NB4 (cell line): ENCODE measurements at regions not wholly inside any gene's neighbourhood (a gene's known extent, or its start where the extent isn't known, plus 50 kb on each side); places are given as distances from the start of the nearest gene placed in this dataset.

Source experiments
- DNase-seq: peaks from one replicate; pipeline ENCODE4 v3.0.0; 2010; ENCODE audit warnings: low read depth
- H3K4me3 ChIP-seq: one replicate; pipeline ENCODE4 v1.5.1; 2011; ENCODE audit warnings: mild to moderate bottlenecking, low read depth, low read length, moderate library complexity
- MYC ChIP-seq: IDR thresholded peaks from 2 replicates; pipeline ENCODE4 v1.6.1; 2011; ENCODE audit warnings: low read depth, low read length
- POLR2A ChIP-seq: IDR thresholded peaks from 2 replicates; pipeline ENCODE4 v1.6.1; 2011; ENCODE audit warnings: mild to moderate bottlenecking; ENCODE audit not compliant: insufficient read length; ENCODE audit errors: extremely low read depth
- TF ChIP-seq, protein P1 (sequence below): IDR thresholded peaks from one replicate; pipeline ENCODE4 v1.5.1; 2012; ENCODE audit warnings: low read depth, low read length
- TF ChIP-seq, protein P2 (sequence below): IDR thresholded peaks from 2 replicates; pipeline ENCODE4 v1.6.1; 2011; ENCODE audit warnings: low read depth, low read length

DNA sequence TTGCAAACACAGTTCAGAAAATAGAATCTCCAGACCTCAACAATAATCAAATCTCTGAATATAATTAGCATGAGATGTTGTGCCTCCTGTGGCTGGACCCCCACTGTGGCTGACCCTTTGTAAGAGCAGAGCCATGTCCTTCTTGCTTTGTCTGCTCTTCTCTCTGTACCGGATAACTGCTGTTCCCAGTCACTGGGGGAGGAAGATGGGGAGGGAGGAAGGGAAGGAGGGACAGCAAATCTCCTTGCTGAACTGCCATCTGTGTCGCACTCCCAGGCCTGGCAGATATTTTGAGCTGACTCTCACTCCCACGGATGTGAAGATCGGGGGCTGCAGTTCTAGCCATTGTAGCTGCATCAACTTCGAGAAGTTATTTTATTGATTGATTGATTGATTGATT, 319.0 kb upstream of the CXCR4 start:
- TF ChIP-seq, protein P1, sequence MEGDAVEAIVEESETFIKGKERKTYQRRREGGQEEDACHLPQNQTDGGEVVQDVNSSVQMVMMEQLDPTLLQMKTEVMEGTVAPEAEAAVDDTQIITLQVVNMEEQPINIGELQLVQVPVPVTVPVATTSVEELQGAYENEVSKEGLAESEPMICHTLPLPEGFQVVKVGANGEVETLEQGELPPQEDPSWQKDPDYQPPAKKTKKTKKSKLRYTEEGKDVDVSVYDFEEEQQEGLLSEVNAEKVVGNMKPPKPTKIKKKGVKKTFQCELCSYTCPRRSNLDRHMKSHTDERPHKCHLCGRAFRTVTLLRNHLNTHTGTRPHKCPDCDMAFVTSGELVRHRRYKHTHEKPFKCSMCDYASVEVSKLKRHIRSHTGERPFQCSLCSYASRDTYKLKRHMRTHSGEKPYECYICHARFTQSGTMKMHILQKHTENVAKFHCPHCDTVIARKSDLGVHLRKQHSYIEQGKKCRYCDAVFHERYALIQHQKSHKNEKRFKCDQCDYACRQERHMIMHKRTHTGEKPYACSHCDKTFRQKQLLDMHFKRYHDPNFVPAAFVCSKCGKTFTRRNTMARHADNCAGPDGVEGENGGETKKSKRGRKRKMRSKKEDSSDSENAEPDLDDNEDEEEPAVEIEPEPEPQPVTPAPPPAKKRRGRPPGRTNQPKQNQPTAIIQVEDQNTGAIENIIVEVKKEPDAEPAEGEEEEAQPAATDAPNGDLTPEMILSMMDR = no peak
- TF ChIP-seq POLR2A = no peak
- no peak for TF ChIP-seq MYC
- TF ChIP-seq, protein P2, sequence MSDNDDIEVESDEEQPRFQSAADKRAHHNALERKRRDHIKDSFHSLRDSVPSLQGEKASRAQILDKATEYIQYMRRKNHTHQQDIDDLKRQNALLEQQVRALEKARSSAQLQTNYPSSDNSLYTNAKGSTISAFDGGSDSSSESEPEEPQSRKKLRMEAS = no peak
- DNase-seq = no peak
- H3K4me3 ChIP-seq = no peak overlapping the region

DNA sequence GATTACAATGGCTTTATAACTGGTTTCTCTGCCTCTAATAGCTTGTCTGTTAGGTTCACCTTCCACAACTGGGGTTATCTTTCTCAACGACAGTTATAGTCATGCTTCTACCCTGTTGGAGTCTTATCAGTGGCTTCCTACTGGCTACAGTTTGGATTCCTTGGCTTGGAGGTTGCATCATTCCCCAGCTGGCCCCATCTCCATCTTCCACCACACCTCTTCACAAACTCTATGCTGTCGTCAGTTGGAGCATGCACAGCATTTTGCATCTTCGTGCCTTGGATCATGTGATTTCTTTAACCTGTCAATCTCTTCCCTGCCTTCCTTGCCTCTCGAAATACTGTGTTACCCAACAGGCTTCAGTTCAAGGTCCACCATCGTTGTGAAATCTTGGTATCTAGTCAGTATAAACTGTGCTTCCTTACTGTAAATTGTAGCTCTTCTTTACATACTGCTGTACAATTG, 316.3 kb upstream of the CXCR4 start:
- TF ChIP-seq, protein P1 = no peak
- TF ChIP-seq MYC = no peak
- TF ChIP-seq, protein P2 = no peak
- TF ChIP-seq POLR2A = no peak
- no peak for DNase-seq
- no peak overlapping the region for H3K4me3 ChIP-seq

- H3K4me3 ChIP-seq = no peak overlapping the region
- TF ChIP-seq POLR2A (no peak), MYC (no peak)
- TF ChIP-seq, protein P2 = no peak
- TF ChIP-seq, protein P1 = no peak
- no peak for DNase-seq
Measured at GRCh38 chr2:136433261-136433660, 315.3 kb upstream of the CXCR4 start.

GRCh38 chr2:136424112-136424511, 306.2 kb upstream of the CXCR4 start:
- H3K4me3 ChIP-seq = no peak overlapping the region
- no peak for DNase-seq
- TF ChIP-seq, protein P2 = no peak
- TF ChIP-seq, protein P1 = no peak
- TF ChIP-seq POLR2A (no peak), MYC (no peak)

- peak; percentile 76 for DNase-seq
- peak overlapping the region; percentile 17 for H3K4me3 ChIP-seq
- TF ChIP-seq POLR2A (no peak), MYC (no peak)
- TF ChIP-seq, protein P1 = peak; percentile 74
- TF ChIP-seq, protein P2 = peak; percentile 42; the same call in 1 of the 2 replicates
Measured at GRCh38 chr2:136423516-136423996, 305.6 kb upstream of the CXCR4 start.
